Stimulated activated CD4-positive, alpha-beta T cell treated with anti-CD3 and anti-CD28 coated beads, Interleukin-1b, Interleukin-23, amount 100 ng/mL, for 4 hours (primary cell): ENCODE measurements at regions not wholly inside any gene's neighbourhood (a gene's known extent, or its start where the extent isn't known, plus 50 kb on each side); places are given as distances from the start of the nearest gene placed in this dataset.
A peak's percentile ranks its signal among the peaks of the same experiment; 100 is the strongest.

Experiments
- DNase-seq, 2 donors: peaks; one replicate each; pipeline ENCODE4 v3.0.0-alpha.2; 2020; ENCODE audit warnings: low read depth in 2 of 2

DNA sequence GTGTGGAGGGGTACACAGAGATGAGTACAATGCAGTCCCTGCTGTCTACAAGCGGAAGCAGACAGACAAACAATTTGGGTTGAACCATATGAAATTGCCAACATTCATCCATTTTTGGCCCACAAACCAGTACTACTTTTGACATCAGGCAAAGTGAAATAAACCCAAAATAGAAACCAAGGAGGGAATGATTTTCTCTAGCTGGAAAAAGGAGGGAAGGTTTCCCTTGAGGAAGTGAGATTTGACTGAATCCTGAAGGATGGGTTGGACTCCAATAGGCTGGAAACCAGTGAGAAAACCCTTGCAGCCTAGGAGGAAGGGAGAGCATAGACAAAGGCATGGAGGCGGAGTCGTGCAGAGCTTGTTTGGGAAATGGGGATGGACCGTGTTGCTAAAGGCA, 63.5 kb upstream of the PJA1 start:
- DNase-seq = no peak

DNA sequence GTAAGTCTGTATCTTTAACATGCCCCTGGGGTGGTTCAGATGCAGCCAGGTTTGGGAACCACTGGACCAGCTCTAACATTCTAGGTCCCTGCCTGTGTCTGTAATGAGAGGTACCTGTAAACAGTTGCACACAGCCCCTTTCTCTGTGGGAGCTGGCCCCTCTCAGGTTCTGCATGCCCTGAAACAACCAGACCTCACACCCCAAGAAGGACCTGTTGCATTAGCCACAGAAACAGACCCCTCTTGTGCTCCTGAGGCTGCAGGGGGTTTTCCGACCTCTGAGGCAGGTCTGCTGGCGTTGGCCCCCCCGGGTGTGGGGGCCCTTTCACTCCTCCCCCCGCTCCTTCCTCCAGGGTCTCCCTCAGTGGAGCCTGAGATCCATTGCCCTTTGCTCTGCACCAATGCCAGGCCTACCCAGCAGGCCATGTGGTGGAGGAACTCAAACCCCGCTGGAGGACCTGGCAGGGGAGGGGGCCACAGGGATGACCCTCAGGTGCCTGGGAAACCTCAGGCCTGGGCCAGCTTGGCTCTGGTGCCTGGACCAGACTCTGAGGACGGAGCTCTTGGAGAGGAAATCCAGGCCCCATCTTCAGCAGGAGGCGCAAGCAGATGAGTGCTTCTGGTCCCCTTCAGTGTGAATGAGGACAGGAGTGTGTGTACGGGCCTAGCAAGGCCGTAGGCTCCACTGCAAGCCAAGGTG, 61.4 kb upstream of the PJA1 start:
- DNase-seq = no peak

DNA sequence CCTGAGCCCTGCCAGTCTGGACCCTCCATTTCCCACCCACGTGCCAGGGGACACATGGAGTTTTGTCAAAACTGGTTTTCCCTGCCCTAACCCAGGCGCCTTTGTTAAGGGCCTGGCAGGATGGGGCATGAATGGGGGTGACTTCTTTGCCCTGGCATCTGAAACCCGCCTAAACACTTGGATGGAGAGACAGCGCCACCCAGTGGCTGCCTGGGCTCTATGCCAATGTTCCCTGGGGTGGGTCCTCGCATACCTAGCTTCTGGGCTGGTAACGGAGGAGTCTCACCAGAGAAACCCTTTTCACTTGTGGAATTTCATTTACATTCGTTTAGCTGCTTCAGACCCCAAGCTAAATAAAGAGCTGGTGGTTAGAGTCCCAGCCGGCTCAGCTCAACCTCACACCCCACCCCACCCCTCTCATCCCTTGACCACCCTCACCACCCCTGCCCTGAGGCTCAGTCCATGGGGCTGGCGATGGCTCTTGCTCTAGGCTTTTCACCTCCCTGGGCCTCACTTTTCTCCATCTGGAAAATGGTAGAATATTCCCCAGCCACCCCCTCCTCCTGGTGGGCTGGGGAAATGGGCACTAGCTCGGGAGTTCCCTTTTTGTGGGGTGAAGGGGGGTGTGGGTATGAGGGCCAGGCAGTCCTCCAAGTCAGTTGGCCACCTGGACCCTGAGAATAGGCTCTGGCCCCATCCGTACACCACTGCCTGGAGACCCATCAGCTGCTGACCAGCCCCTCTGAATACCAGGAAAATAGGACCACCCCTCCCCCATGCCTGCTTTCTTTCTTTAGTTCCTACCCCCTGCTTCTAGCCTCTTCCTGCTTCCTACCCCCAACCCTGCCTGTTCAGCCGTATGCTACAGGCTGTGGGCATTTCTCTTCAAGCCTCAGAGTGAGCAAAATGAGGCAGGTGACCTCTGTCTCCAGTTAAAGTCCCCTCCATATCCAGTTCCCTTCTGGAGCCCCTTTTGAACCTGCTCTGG, 57.1 kb upstream of the PJA1 start:
- DNase-seq = peak; percentile 65 to 67

DNA sequence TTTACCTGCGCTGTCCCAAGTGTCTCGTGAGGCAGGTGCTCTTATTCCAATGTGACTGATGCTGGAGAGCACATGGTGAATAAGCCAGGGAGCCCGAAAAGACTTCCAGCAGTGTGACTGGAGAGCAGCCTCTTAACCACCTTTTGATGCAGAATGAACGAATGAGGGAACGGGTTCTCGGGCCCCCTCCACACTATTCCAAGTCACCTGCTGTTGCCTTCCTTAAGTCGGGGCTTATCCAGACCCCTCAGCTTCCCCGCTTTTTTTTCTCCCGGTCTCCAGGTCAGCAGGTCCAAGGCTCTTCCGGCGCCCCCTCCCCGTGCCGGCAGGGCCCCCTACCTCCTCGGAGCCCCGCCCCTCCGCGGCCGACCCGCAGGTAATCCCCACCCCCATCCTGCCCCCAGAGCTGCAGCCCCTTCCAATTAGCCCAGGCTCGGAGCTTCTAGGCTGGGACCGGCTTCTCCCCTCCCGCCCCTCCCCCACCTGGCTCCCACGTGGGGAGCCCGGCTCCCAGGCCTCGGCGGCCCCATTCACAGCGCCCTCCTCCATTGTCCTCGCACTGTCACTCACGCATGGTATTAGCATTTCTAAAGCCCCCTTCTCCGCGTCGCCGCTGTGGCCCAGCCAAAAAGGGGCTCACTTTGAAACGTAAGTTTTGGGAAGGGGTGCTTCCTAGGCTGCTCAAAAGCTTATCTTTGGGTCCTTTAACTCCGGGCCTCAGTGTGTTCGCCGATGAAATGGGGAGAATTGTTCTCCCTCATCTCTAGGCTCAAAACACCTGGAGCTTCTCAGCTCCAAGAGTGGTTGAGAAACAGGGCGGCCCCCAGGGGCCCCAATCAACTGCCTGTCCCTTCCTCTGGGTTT, 56.2 kb upstream of the PJA1 start:
- DNase-seq = no peak

DNA sequence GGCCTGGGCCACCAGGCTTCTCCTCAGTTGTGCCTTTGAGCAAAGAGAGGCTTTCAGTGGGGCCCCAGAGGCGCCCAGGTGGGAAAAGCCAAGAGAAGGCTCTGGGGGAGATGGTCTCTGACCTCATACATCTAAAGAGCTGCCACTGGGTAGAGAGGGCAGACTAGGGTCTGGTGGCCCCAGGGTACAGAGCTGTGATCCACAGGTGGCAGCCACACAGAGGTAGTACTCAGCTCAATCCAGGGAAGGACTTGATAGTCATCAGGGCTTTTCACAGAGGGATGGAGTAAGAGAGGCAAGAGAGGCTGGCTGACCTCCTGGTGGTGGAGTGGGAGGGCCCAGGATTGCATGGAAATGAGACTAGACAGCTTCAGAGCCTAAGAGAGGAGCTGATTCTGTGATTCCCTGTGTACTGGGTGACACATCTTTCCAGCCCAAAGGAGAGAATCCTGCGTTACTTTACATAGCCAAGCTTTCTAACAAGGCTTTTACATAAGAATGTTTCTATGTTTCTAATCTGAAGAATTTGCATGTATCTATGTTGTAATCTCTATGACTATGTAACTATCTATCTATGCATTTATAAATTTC, 53.2 kb upstream of the PJA1 start:
- DNase-seq = no peak

DNA sequence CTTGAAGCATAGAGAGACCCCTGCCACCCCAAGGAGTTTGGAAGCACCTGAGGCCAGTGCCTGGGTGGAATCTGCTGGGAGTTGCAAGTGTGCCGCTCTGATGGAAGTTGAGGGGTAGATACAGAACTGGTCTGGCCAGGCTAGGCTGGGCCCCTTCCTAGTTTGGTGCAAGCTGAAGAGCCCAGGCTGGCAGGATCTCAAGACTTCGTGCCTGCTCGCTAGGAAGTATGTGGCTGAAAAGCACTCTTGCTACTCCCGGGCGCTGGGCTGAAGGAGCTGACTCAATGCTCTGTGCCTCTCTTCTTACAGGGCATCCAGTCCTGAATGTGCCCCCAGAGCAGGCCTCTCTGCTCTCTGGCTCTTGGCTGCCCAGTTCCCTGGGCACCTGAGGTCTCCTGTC, 51.7 kb upstream of the PJA1 start:
- DNase-seq = no peak

DNA sequence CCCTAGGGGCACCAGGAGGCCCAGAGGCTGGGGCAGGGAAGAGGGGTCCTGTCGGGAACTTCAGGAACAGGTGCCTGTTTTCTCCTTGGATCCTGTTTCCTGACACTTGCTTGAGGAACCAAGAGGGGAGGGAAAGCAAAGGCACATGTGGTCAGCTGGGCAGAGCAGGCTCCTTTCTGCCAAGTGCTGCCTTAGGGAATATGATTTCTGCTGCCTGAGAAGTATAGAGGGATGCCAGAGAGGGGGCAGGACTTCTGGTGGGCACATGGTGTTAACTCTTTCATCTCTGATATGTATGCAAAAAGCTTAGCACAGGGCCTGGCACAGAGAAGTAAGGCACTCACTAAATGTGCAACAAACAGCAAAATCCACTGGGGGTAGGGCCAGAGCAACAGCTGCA, 51.2 kb upstream of the PJA1 start:
- DNase-seq = no peak

DNA sequence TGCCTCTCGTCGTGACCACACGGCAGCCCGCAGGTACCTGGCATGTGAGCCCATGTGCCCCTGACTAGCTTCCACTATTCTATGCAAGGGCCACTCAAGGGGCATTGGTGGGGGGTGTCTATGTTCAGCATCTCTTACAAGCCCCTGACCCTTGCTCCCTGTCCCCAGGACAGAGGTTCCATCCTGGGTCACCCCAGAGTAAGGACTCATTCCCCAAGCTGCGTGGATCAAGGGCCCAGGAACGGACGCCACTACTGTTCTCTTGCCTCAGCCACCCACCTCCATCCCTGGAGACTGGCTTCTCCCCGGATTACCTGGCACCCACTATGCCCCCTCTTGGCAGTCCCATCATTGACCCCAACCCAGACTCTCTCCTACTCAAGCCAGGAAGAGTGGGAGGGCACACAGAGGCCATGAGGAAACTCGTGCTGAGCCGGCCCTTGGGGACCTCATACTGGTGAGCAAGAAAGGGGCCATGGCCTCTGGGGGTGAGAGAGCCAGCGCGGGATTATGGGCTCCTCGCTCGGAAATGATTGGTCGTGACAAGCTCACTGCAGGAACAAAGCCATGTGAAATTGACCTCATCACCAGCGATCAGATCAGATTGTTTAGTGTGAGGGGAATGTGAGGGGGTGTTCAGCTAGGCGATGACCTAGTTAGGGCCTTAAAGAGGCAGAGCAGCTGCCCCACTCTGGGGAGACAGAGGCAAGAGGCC, 50.1 kb upstream of the PJA1 start:
- no peak for DNase-seq
